HG02588 (cell line): ENCODE measurements at regions not wholly inside any gene's neighbourhood (a gene's known extent, or its start where the extent isn't known, plus 50 kb on each side); places are given as distances from the start of the nearest gene placed in this dataset.
"Not testable (repeated sequence)": the region's sequence is repeated elsewhere in the genome, so short reads cannot be mapped to it uniquely, and the experiment has no call there.

Experiments used
- ATAC-seq: cut with Tn5 transposase; IDR thresholded peaks from one replicate; pipeline ENCODE4 v1.9.1; 2021; ENCODE audit warnings: mild to moderate bottlenecking, moderate library complexity; ENCODE audit not compliant: unreplicated experiment

- ATAC-seq = no peak
These were observed 405.9 kb upstream of the KLF6 start for GRCh38 chr10:4190876-4191275.

GRCh38 chr10:4189281-4189680, 404.3 kb upstream of the KLF6 start:
- ATAC-seq = no peak

GRCh38 chr10:4188406-4188805, 403.4 kb upstream of the KLF6 start:
- ATAC-seq = no peak

- ATAC-seq = no peak
These were observed 402.0 kb upstream of the KLF6 start for GRCh38 chr10:4186849-4187540.

- no peak for ATAC-seq
These were observed 398.8 kb upstream of the KLF6 start for GRCh38 chr10:4183761-4184261.

- ATAC-seq = no peak
These were observed 396.6 kb upstream of the KLF6 start for GRCh38 chr10:4181621-4182049.

GRCh38 chr10:4181081-4181480, 396.1 kb upstream of the KLF6 start:
- no peak for ATAC-seq

GRCh38 chr10:4177791-4178190, 392.8 kb upstream of the KLF6 start:
- ATAC-seq = no peak

- no peak for ATAC-seq
These were observed 391.7 kb upstream of the KLF6 start for GRCh38 chr10:4176500-4177281.

- no peak for ATAC-seq
These were observed 389.2 kb upstream of the KLF6 start for GRCh38 chr10:4174197-4174596.

GRCh38 chr10:4170633-4171314, 385.8 kb upstream of the KLF6 start:
- no peak for ATAC-seq

- no peak for ATAC-seq
These were observed 385.2 kb upstream of the KLF6 start for GRCh38 chr10:4170181-4170580.

- ATAC-seq = no peak
These were observed 384.4 kb upstream of the KLF6 start for GRCh38 chr10:4169448-4169847.

GRCh38 chr10:4167216-4167615, 382.2 kb upstream of the KLF6 start:
- no peak for ATAC-seq

- no peak for ATAC-seq
These were observed 377.7 kb upstream of the KLF6 start for GRCh38 chr10:4162571-4163286.

GRCh38 chr10:4159173-4159572, 374.2 kb upstream of the KLF6 start:
- ATAC-seq = no peak

GRCh38 chr10:4154191-4154715, 369.2 kb upstream of the KLF6 start:
- no peak for ATAC-seq

GRCh38 chr10:4151466-4151865, 366.5 kb upstream of the KLF6 start:
- ATAC-seq = no peak

- no peak for ATAC-seq
These were observed 365.7 kb upstream of the KLF6 start for GRCh38 chr10:4150676-4151075.

- ATAC-seq = not testable (repeated sequence)
These were observed 364.5 kb upstream of the KLF6 start for GRCh38 chr10:4149460-4149859.

GRCh38 chr10:4147245-4147644, 362.2 kb upstream of the KLF6 start:
- no peak for ATAC-seq
